Endothelial cell of umbilical vein (primary cell): ENCODE measurements at regions not wholly inside any gene's neighbourhood (a gene's known extent, or its start where the extent isn't known, plus 50 kb on each side); places are given as distances from the start of the nearest gene placed in this dataset.

Source experiments
- EZH2 ChIP-seq: IDR thresholded peaks from 2 replicates; pipeline ENCODE4 v1.6.1; 2012; ENCODE audit warnings: borderline replicate concordance, low read depth, mild to moderate bottlenecking, moderate library complexity, low read length, inconsistent platforms; ENCODE audit not compliant: severe bottlenecking
- GATA2 ChIP-seq: IDR thresholded peaks from 2 replicates; pipeline ENCODE4 v1.7.0; 2011; ENCODE audit warnings: low read depth, mild to moderate bottlenecking, moderate library complexity, mixed read lengths, low read length; ENCODE audit not compliant: insufficient read length, insufficient read depth
- POLR2A ChIP-seq: IDR thresholded peaks from 2 replicates; pipeline ENCODE4 v1.6.1; 2012; ENCODE audit warnings: low read depth, mild to moderate bottlenecking, control low read depth, low read length
- POLR2AphosphoS5 ChIP-seq: IDR thresholded peaks from 2 replicates; pipeline ENCODE4 v1.6.1; 2012; ENCODE audit warnings: low read depth, mild to moderate bottlenecking, control low read depth, low read length, moderate library complexity; ENCODE audit not compliant: insufficient read depth
- TF ChIP-seq, protein P1 (sequence below), 2 donors: IDR thresholded peaks; 1 replicate in 1 of 2; 2 replicates in 1 of 2; pipeline ENCODE4 v1.5.1; 2011; ENCODE audit warnings: low read length in 2 of 2, mild to moderate bottlenecking in 2 of 2, moderate library complexity in 2 of 2, control low read depth in 1 of 2, inconsistent platforms in 1 of 2, low read depth in 1 of 2; ENCODE audit not compliant: insufficient read depth in 1 of 2; ENCODE audit errors: extremely low read depth in 1 of 2

DNA sequence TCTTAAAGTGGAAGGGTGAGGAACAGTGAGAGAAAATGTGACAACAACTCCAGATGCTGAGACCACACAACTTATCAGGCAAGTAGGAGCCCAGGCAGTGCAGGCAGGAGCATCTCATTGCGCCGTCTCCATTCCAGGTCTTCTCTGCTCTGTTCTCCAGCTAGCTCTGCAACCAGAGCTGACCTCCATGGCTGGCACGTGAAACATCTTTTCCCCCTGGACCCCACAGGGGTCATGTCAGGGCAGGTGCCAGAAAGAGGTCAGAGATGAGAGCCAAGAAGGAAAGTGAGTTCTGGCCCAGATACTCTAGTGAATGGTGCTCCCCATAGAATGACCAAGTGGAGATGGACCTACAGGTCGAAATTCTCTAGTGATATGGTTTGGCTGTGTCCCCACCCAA is 281.4 kb downstream of the SMOC2 start:
- TF ChIP-seq POLR2AphosphoS5 = no peak
- no peak for TF ChIP-seq EZH2
- TF ChIP-seq, protein P1, sequence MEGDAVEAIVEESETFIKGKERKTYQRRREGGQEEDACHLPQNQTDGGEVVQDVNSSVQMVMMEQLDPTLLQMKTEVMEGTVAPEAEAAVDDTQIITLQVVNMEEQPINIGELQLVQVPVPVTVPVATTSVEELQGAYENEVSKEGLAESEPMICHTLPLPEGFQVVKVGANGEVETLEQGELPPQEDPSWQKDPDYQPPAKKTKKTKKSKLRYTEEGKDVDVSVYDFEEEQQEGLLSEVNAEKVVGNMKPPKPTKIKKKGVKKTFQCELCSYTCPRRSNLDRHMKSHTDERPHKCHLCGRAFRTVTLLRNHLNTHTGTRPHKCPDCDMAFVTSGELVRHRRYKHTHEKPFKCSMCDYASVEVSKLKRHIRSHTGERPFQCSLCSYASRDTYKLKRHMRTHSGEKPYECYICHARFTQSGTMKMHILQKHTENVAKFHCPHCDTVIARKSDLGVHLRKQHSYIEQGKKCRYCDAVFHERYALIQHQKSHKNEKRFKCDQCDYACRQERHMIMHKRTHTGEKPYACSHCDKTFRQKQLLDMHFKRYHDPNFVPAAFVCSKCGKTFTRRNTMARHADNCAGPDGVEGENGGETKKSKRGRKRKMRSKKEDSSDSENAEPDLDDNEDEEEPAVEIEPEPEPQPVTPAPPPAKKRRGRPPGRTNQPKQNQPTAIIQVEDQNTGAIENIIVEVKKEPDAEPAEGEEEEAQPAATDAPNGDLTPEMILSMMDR (IDR thresholded peaks at IDR 0.05; ENCODE audit: extremely low read depth in 1 of 2, insufficient read depth in 1 of 2, low read depth in 1 of 2, low read length in 2 of 2) = no peak
- no peak for TF ChIP-seq POLR2A
- no peak for TF ChIP-seq GATA2
